ENCODE measurements at regions not wholly inside any gene's neighbourhood (a gene's known extent, or its start where the extent isn't known, plus 50 kb on each side); places are given as distances from the start of the nearest gene placed in this dataset.

- DNase-seq (ENCODE audit: low spot score) = no peak
- no peak for ATAC-seq
These were observed 54.0 kb upstream of the PGRMC2 start for GRCh38 chr4:128341634-128342033.

GRCh38 chr4:128338634-128339355, 51.2 kb upstream of the PGRMC2 start:
- ATAC-seq (no peak), DNase-seq (ENCODE audit: low spot score) (no peak)

GRCh38 chr4:128337863-128338262, 50.2 kb upstream of the PGRMC2 start:
- DNase-seq (ENCODE audit: low spot score) (no peak), ATAC-seq (no peak)
